WTC11 (cell line): ENCODE measurements at regions not wholly inside any gene's neighbourhood (a gene's known extent, or its start where the extent isn't known, plus 50 kb on each side); places are given as distances from the start of the nearest gene placed in this dataset.

ENCODE experiments used
- AFF4 ChIP-seq: sonication (generic); formaldehyde crosslinking; IDR thresholded peaks from 2 replicates; pipeline ENCODE4 v1.8.1; 2023; ENCODE audit warnings: mild to moderate bottlenecking, missing genetic modification reagents, borderline replicate concordance
- CDX4 ChIP-seq: fragments of 250-450 bp; sonication (Bioruptor Pico); IDR thresholded peaks from 2 replicates; pipeline ENCODE4 v1.9.0; 2021; ENCODE audit warnings: moderate library complexity, mild to moderate bottlenecking, inconsistent platforms, borderline replicate concordance
- CTCF ChIP-seq: fragments of 200-600 bp; IDR thresholded peaks from 2 replicates; pipeline ENCODE4 v1.8.0; 2022; ENCODE audit warnings: antibody characterized with exemption
- ELF4 ChIP-seq: sonication (generic); formaldehyde crosslinking; IDR thresholded peaks from 2 replicates; pipeline ENCODE4 v1.8.1; 2022; ENCODE audit warnings: low read depth, mild to moderate bottlenecking, moderate library complexity, missing genetic modification reagents
- MAX ChIP-seq: sonication (generic); formaldehyde crosslinking; IDR thresholded peaks from 2 replicates; pipeline ENCODE4 v1.8.0; 2022; ENCODE audit warnings: mild to moderate bottlenecking, missing genetic modification reagents
- NR2C2 ChIP-seq: sonication (generic); formaldehyde crosslinking; IDR thresholded peaks from 2 replicates; pipeline ENCODE4 v1.8.0; 2022; ENCODE audit warnings: mild to moderate bottlenecking, missing genetic modification reagents
- SMAD3 ChIP-seq: sonication (generic); formaldehyde crosslinking; IDR thresholded peaks from 2 replicates; pipeline ENCODE4 v1.8.0; 2022; ENCODE audit warnings: missing genetic modification reagents, mild to moderate bottlenecking, borderline replicate concordance
- STAT6 ChIP-seq: sonication (generic); formaldehyde crosslinking; conservative IDR thresholded peaks from 2 replicates; pipeline ENCODE4 v1.8.1; 2023; ENCODE audit warnings: mild to moderate bottlenecking, low read depth, missing genetic modification reagents, moderate library complexity
- TP53 ChIP-seq: sonication (generic); formaldehyde crosslinking; IDR thresholded peaks from 2 replicates; pipeline ENCODE4 v1.8.1; 2023; ENCODE audit warnings: mild to moderate bottlenecking, missing genetic modification reagents
- TF ChIP-seq, protein P1 (sequence below): sonication (generic); formaldehyde crosslinking; IDR thresholded peaks from 2 replicates; pipeline ENCODE4 v1.8.1; 2022; ENCODE audit warnings: low read depth, mild to moderate bottlenecking, moderate library complexity, missing genetic modification reagents, borderline replicate concordance
- TF ChIP-seq, protein P2 (sequence below): sonication (generic); formaldehyde crosslinking; conservative IDR thresholded peaks from 2 replicates; pipeline ENCODE4 v1.8.1; 2022; ENCODE audit warnings: mild to moderate bottlenecking, missing genetic modification reagents

DNA sequence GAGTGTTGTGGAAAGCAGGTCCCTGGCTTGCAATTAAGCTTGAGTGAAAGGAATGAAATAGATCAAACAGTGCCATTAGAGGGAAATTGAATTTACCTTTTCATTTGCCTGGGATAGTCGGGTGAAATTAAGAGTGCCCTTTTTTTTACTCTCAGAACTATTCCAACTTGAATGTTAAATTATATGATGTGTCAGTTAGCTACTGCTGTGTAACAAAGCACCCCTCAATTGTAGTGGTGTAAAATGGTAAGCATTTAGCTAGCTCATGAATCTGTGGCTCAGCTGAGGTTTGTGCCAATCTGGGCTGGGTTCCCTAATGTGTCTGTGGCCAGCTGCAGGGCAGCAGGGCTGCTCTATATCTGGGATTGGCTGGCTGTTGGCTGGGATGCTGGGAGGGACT is 571.4 kb downstream of the MN1 start:
- no peak for TF ChIP-seq CTCF
- no peak for TF ChIP-seq TP53
- TF ChIP-seq AFF4 (CRISPR knock-in tag) = no peak
- no peak for TF ChIP-seq CDX4 (CRISPR knock-in tag)
- no peak for TF ChIP-seq ELF4
- no peak for TF ChIP-seq NR2C2
- TF ChIP-seq, protein P1, sequence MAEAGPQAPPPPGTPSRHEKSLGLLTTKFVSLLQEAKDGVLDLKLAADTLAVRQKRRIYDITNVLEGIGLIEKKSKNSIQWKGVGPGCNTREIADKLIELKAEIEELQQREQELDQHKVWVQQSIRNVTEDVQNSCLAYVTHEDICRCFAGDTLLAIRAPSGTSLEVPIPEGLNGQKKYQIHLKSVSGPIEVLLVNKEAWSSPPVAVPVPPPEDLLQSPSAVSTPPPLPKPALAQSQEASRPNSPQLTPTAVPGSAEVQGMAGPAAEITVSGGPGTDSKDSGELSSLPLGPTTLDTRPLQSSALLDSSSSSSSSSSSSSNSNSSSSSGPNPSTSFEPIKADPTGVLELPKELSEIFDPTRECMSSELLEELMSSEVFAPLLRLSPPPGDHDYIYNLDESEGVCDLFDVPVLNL (CRISPR knock-in tag) = no peak
- TF ChIP-seq MAX = no peak
- TF ChIP-seq, protein P2, sequence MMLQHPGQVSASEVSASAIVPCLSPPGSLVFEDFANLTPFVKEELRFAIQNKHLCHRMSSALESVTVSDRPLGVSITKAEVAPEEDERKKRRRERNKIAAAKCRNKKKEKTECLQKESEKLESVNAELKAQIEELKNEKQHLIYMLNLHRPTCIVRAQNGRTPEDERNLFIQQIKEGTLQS (CRISPR knock-in tag) = no peak
- no peak for TF ChIP-seq STAT6
- TF ChIP-seq SMAD3 (CRISPR knock-in tag) = no peak
